ENCODE measurements at regions not wholly inside any gene's neighbourhood (a gene's known extent, or its start where the extent isn't known, plus 50 kb on each side); places are given as distances from the start of the nearest gene placed in this dataset.
"Not testable (repeated sequence)": the region's sequence is repeated elsewhere in the genome, so short reads cannot be mapped to it uniquely, and the experiment has no call there.

- WGBS (ENCODE audit: insufficient coverage): no CpG with 5 or more reads among the region's 1 CpG
- Mint-ChIP-seq H3K27ac (no peak overlapping the region), H3K9me3 (peaks cover 0 to 4% (median 2%) of the 10 kb centered on the region in 7 donors), H3K36me3 (no peaks in the 10 kb centered on the region), H3K27me3 (ENCODE audit: low read depth in 3 of 3) (no peaks in the 10 kb centered on the region), H3K4me3 (no peak overlapping the region), H3K4me1 (no peaks in the 10 kb centered on the region)
- Histone ChIP-seq H3K36me3 (replicated peaks in 1 of 2; ENCODE audit: control insufficient read depth in 1 of 2, insufficient read depth in 2 of 2, low read length in 2 of 2) (no peaks in the 10 kb centered on the region), H3K9me3 (replicated peaks in 1 of 2; ENCODE audit: control insufficient read depth in 1 of 2, insufficient read depth in 1 of 2, low read length in 2 of 2) (no peaks in the 10 kb centered on the region), H4K20me1 (ENCODE audit: insufficient read depth, low read length) (no peaks in the 10 kb centered on the region), H3K4me3 (replicated peaks in 1 of 3; ENCODE audit: low read depth in 2 of 3, low read length in 3 of 3) (no peak overlapping the region), H3K27me3 (ENCODE audit: control insufficient read depth in 2 of 2, insufficient read depth in 2 of 2, low read length in 2 of 2) (no peaks in the 10 kb centered on the region), H3K4me1 (ENCODE audit: control insufficient read depth in 1 of 2, insufficient read depth in 2 of 2, low read length in 2 of 2) (peaks cover 0 to 5% of the 10 kb centered on the region in 2 donors), H2AFZ (ENCODE audit: insufficient read depth, low read depth, low read length, poor library complexity, severe bottlenecking) (no peak overlapping the region), H3K4me2 (replicated peaks; ENCODE audit: extremely low read depth, low read length, poor library complexity, severe bottlenecking) (no peak overlapping the region), H3K9ac (ENCODE audit: insufficient read depth, low read length, poor library complexity, severe bottlenecking) (no peak overlapping the region), H3K79me2 (ENCODE audit: insufficient read depth, low read length) (no peaks in the 10 kb centered on the region), H3K27ac (ENCODE audit: low read depth in 1 of 2, low read length in 2 of 2) (no peak overlapping the region)
- TF ChIP-seq CTCF (IDR thresholded peaks at IDR 0.05): no peak
- intact Hi-C loops (cut with micrococcal nuclease): no loop called here
- DNase-seq: no peak
Measured at GRCh38 chr4:72661830-72662229, 92.8 kb upstream of the ADAMTS3 start.

DNA sequence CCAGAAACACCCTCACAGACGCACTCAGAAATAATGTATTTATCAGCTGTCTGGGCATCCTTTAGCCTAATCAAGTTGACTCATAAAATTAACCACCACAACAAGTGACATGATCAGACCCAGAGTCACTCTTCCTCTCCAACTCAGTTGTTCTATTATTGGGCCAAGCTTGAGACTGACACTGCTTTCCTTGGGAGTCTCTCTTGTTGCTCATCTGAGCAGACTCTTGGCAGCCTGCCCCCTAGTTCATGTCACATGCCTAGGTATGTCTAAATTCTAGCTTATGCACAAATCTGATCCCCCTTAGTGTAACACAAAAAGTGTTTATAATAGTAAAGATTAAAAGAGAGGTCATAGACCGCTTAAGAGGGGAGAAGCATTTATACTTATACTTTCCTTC lies 72.6 kb upstream of the ADAMTS3 start:
- H3K4me3 ChIP-seq (replicated peaks in 1 of 3; ENCODE audit: low read depth in 2 of 3, low read length in 3 of 3): no peak overlapping the region
- WGBS (ENCODE audit: insufficient coverage): 83% methylated on average over 1 of the region's 2 CpGs
- H2AFZ ChIP-seq (ENCODE audit: insufficient read depth, low read depth, low read length, poor library complexity, severe bottlenecking): no peak overlapping the region
- no peak overlapping the region for H3K9ac ChIP-seq (ENCODE audit: insufficient read depth, low read length, poor library complexity, severe bottlenecking)
- H3K4me1 Mint-ChIP-seq: no peaks in the 10 kb centered on the region
- no peak for TF ChIP-seq CTCF (IDR thresholded peaks at IDR 0.05)
- H4K20me1 ChIP-seq (ENCODE audit: insufficient read depth, low read length): no peaks in the 10 kb centered on the region
- no peaks in the 10 kb centered on the region for H3K27me3 ChIP-seq (ENCODE audit: control insufficient read depth in 2 of 2, insufficient read depth in 2 of 2, low read length in 2 of 2)
- peaks cover 7 to 10% of the 10 kb centered on the region in 2 donors for H3K9me3 ChIP-seq (replicated peaks in 1 of 2; ENCODE audit: control insufficient read depth in 1 of 2, insufficient read depth in 1 of 2, low read length in 2 of 2)
- H3K4me2 ChIP-seq (replicated peaks; ENCODE audit: extremely low read depth, low read length, poor library complexity, severe bottlenecking): no peak overlapping the region
- H3K27ac ChIP-seq (ENCODE audit: low read depth in 1 of 2, low read length in 2 of 2): no peak overlapping the region
- no peak overlapping the region for H3K27ac Mint-ChIP-seq
- intact Hi-C loops (cut with micrococcal nuclease): no loop called here
- H3K36me3 ChIP-seq (replicated peaks in 1 of 2; ENCODE audit: control insufficient read depth in 1 of 2, insufficient read depth in 2 of 2, low read length in 2 of 2): no peaks in the 10 kb centered on the region
- no peaks in the 10 kb centered on the region for H3K4me1 ChIP-seq (ENCODE audit: control insufficient read depth in 1 of 2, insufficient read depth in 2 of 2, low read length in 2 of 2)
- peaks cover 0 to 10% (median 7%) of the 10 kb centered on the region in 7 donors for H3K9me3 Mint-ChIP-seq
- no peaks in the 10 kb centered on the region for H3K36me3 Mint-ChIP-seq
- H3K27me3 Mint-ChIP-seq (ENCODE audit: low read depth in 3 of 3): no peaks in the 10 kb centered on the region
- no peak for DNase-seq
- no peaks in the 10 kb centered on the region for H3K79me2 ChIP-seq (ENCODE audit: insufficient read depth, low read length)
- H3K4me3 Mint-ChIP-seq: no peak overlapping the region

DNA sequence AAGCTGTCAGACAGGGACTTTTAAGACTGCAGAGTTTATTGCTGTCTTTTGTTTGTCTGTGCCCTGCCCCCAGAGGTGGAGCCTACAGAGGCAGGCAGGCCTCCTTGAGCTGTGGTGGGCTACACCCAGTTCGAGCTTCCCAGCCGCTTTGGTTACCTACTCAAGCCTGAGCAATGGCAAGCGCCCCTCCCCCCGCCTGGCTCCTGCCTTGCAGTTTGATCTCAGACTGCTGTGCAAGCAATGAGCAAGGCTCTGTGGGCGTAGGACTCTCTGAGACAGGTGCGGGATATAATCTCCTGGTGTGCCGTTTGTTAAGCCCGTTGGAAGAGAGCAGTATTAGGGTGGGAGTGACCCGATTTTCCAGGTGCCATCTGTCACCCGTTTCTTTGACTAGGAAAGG lies 67.8 kb upstream of the ADAMTS3 start:
- intact Hi-C loops (cut with micrococcal nuclease); H2AFZ ChIP-seq (ENCODE audit: insufficient read depth, low read depth, low read length, poor library complexity, severe bottlenecking): not testable (repeated sequence)

More for the DNA sequence above, 67.8 kb upstream of the ADAMTS3 start:
- H3K9me3 ChIP-seq (replicated peaks in 1 of 2; ENCODE audit: control insufficient read depth in 1 of 2, insufficient read depth in 1 of 2, low read length in 2 of 2): peaks cover 10 to 19% of the 10 kb centered on the region in 2 donors
- H3K27me3 ChIP-seq (ENCODE audit: control insufficient read depth in 2 of 2, insufficient read depth in 2 of 2, low read length in 2 of 2); H3K36me3 ChIP-seq (replicated peaks in 1 of 2; ENCODE audit: control insufficient read depth in 1 of 2, insufficient read depth in 2 of 2, low read length in 2 of 2); H3K9ac ChIP-seq (ENCODE audit: insufficient read depth, low read length, poor library complexity, severe bottlenecking); H3K4me1 Mint-ChIP-seq; H3K4me2 ChIP-seq (replicated peaks; ENCODE audit: extremely low read depth, low read length, poor library complexity, severe bottlenecking); H4K20me1 ChIP-seq (ENCODE audit: insufficient read depth, low read length); H3K27ac Mint-ChIP-seq; H3K4me3 Mint-ChIP-seq; H3K27ac ChIP-seq (ENCODE audit: low read depth in 1 of 2, low read length in 2 of 2); H3K4me1 ChIP-seq (ENCODE audit: control insufficient read depth in 1 of 2, insufficient read depth in 2 of 2, low read length in 2 of 2); H3K36me3 Mint-ChIP-seq; H3K79me2 ChIP-seq (ENCODE audit: insufficient read depth, low read length); H3K4me3 ChIP-seq (replicated peaks in 1 of 3; ENCODE audit: low read depth in 2 of 3, low read length in 3 of 3); H3K27me3 Mint-ChIP-seq (ENCODE audit: low read depth in 3 of 3); DNase-seq: not testable (repeated sequence)
- peaks cover 2 to 28% (median 14%) of the 10 kb centered on the region in 7 donors for H3K9me3 Mint-ChIP-seq
- WGBS (ENCODE audit: insufficient coverage): 86% methylated on average over 10 of the region's 10 CpGs
